H9 (cell line): ENCODE measurements at regions not wholly inside any gene's neighbourhood (a gene's known extent, or its start where the extent isn't known, plus 50 kb on each side); places are given as distances from the start of the nearest gene placed in this dataset.

ENCODE experiments used
- DNase-seq: peaks from one replicate; pipeline ENCODE4 v3.0.0-alpha.2; 2017
- H2AFZ ChIP-seq: one replicate; pipeline ENCODE4 v1.6.1; 2013; ENCODE audit warnings: mild to moderate bottlenecking, low read length, control low read depth, moderate library complexity
- H2AK5ac ChIP-seq: 2 replicates; pipeline ENCODE4 v1.6.1; 2013; ENCODE audit warnings: low read length, control low read depth, mixed read lengths; ENCODE audit not compliant: insufficient read length
- H2BK120ac ChIP-seq: one replicate; pipeline ENCODE4 v1.6.1; 2013; ENCODE audit warnings: low read depth, mild to moderate bottlenecking, low read length, control low read depth, inconsistent platforms; ENCODE audit not compliant: poor library complexity, severe bottlenecking
- H2BK12ac ChIP-seq: 2 replicates; pipeline ENCODE4 v1.6.1; 2013; ENCODE audit warnings: low read length, control low read depth, mixed read lengths, low read depth; ENCODE audit not compliant: insufficient read length
- H2BK15ac ChIP-seq: 2 replicates; pipeline ENCODE4 v1.6.1; 2013; ENCODE audit warnings: low read depth, low read length, control low read depth
- H2BK20ac ChIP-seq: one replicate; pipeline ENCODE4 v1.6.1; 2013; ENCODE audit warnings: low read depth, mild to moderate bottlenecking, low read length, control low read depth, inconsistent platforms; ENCODE audit not compliant: poor library complexity, severe bottlenecking
- H2BK5ac ChIP-seq: 2 replicates; pipeline ENCODE4 v1.6.1; 2013; ENCODE audit warnings: low read length, control low read depth, mixed read lengths; ENCODE audit not compliant: insufficient read length
- H3K14ac ChIP-seq: 2 replicates; pipeline ENCODE4 v1.6.1; 2013; ENCODE audit warnings: low read length, control low read depth; ENCODE audit not compliant: insufficient read depth
- H3K18ac ChIP-seq: 2 replicates; pipeline ENCODE4 v1.6.1; 2013; ENCODE audit warnings: low read depth, mild to moderate bottlenecking, mixed read lengths, low read length, control low read depth; ENCODE audit not compliant: insufficient read length
- H3K23ac ChIP-seq: 2 replicates; pipeline ENCODE4 v1.6.1; 2013; ENCODE audit warnings: low read length, control low read depth, mixed read lengths, low read depth; ENCODE audit not compliant: insufficient read length
- H3K23me2 ChIP-seq: 2 replicates; pipeline ENCODE4 v1.6.1; 2013; ENCODE audit warnings: low read depth, mild to moderate bottlenecking, mixed read lengths, low read length, control low read depth; ENCODE audit not compliant: insufficient read length, poor library complexity, severe bottlenecking
- H3K27ac ChIP-seq: 2 replicates; pipeline ENCODE4 v1.5.1; 2013; ENCODE audit warnings: low read length, control low read depth, mixed read lengths, low read depth; ENCODE audit not compliant: insufficient read length
- H3K27me3 ChIP-seq: 2 replicates; pipeline ENCODE4 v1.6.1; 2013; ENCODE audit warnings: low read length, control low read depth, inconsistent platforms; ENCODE audit not compliant: insufficient read depth
- H3K4ac ChIP-seq: 2 replicates; pipeline ENCODE4 v1.6.1; 2013; ENCODE audit warnings: low read depth, mild to moderate bottlenecking, control low read depth, inconsistent platforms, low read length, moderate library complexity
- H3K4me1 ChIP-seq: 2 replicates; pipeline ENCODE4 v1.6.1; 2013; ENCODE audit warnings: low read length, control low read depth, inconsistent platforms; ENCODE audit not compliant: insufficient read depth
- H3K4me2 ChIP-seq: 2 replicates; pipeline ENCODE4 v1.6.1; 2013; ENCODE audit warnings: low read length, control low read depth, mixed read lengths; ENCODE audit not compliant: insufficient read length, insufficient read depth
- H3K56ac ChIP-seq: 2 replicates; pipeline ENCODE4 v1.6.1; 2013; ENCODE audit warnings: low read depth, mild to moderate bottlenecking, mixed read lengths, low read length, control low read depth; ENCODE audit not compliant: insufficient read length
- H3K79me1 ChIP-seq: 2 replicates; pipeline ENCODE4 v1.6.1; 2013; ENCODE audit warnings: low read depth, mild to moderate bottlenecking, moderate library complexity, low read length, control low read depth, inconsistent platforms; ENCODE audit not compliant: insufficient read depth, poor library complexity, severe bottlenecking
- H3K79me2 ChIP-seq: 2 replicates; pipeline ENCODE4 v1.6.1; 2013; ENCODE audit warnings: low read length, control low read depth, inconsistent platforms; ENCODE audit not compliant: insufficient read depth
- H3K9ac ChIP-seq: 2 replicates; pipeline ENCODE4 v1.6.1; 2013; ENCODE audit warnings: low read length, control low read depth, mixed read lengths; ENCODE audit not compliant: insufficient read length; ENCODE audit errors: extremely low read depth
- H3K9me3 ChIP-seq: one replicate; pipeline ENCODE4 v1.6.1; 2013; ENCODE audit warnings: low read depth, low read length, inconsistent platforms; ENCODE audit not compliant: control insufficient read depth
- H3T11ph ChIP-seq: one replicate; pipeline ENCODE4 v1.6.1; 2013; ENCODE audit warnings: mild to moderate bottlenecking, low read length, control low read depth, inconsistent platforms
- H4K20me1 ChIP-seq: one replicate; pipeline ENCODE4 v1.6.1; 2013; ENCODE audit not compliant: control insufficient read depth, insufficient read length, insufficient read depth
- H4K5ac ChIP-seq: 2 replicates; pipeline ENCODE4 v1.6.1; 2013; ENCODE audit warnings: low read depth, mild to moderate bottlenecking, mixed read lengths, low read length, control low read depth; ENCODE audit not compliant: insufficient read length
- H4K8ac ChIP-seq: replicated peaks from 2 replicates; pipeline ENCODE4 v1.6.1; 2013; ENCODE audit warnings: low read length, control low read depth, mixed read lengths, low read depth; ENCODE audit not compliant: insufficient read length
- H4K91ac ChIP-seq: 2 replicates; pipeline ENCODE4 v1.6.1; 2013; ENCODE audit warnings: low read depth, mild to moderate bottlenecking, moderate library complexity, mixed read lengths, low read length, control low read depth; ENCODE audit not compliant: insufficient read length
- H3K27ac Mint-ChIP-seq, 3 experiments: 2 replicates in 2 of 3; 3 replicates in 1 of 3; pipeline ENCODE4 v1.8.0; 2020 to 2021; ENCODE audit warnings: mixed read lengths in 3 of 3, mild to moderate bottlenecking in 1 of 3, moderate library complexity in 1 of 3
- H3K27me3 Mint-ChIP-seq: 2 replicates; pipeline ENCODE4 v1.8.0; 2021; ENCODE audit warnings: low read depth, mild to moderate bottlenecking, moderate library complexity, mixed read lengths
- H3K36me3 Mint-ChIP-seq, 3 experiments: 2 replicates in 2 of 3; 3 replicates in 1 of 3; pipeline ENCODE4 v1.8.0; 2020 to 2021; ENCODE audit warnings: low read depth in 3 of 3, mixed read lengths in 3 of 3; ENCODE audit not compliant: insufficient read depth in 1 of 3
- H3K4me1 Mint-ChIP-seq, 2 experiments: 2 replicates each; pipeline ENCODE4 v1.8.0; 2020; ENCODE audit warnings: mixed read lengths in 2 of 2
- H3K4me3 Mint-ChIP-seq, 2 experiments: 2 replicates in 1 of 2; 3 replicates in 1 of 2; pipeline ENCODE4 v1.8.0; 2020 to 2021; ENCODE audit warnings: mild to moderate bottlenecking in 2 of 2, mixed read lengths in 2 of 2, moderate library complexity in 1 of 2
- H3K9me3 Mint-ChIP-seq, 2 experiments: 2 replicates in 1 of 2; 3 replicates in 1 of 2; pipeline ENCODE4 v1.8.0; 2020; ENCODE audit warnings: mild to moderate bottlenecking in 2 of 2, mixed read lengths in 2 of 2, moderate library complexity in 1 of 2
- WGBS: extraction: QIAGEN DNeasy Blood & Tissue Kit; methylation state at CpG from one replicate; pipeline ENCODE4 v1.1.7; 2013; ENCODE audit warnings: missing lambda C conversion rate, low lambda C conversion rate, mixed read lengths; ENCODE audit not compliant: insufficient read length; ENCODE audit errors: extremely low coverage; 5-methylcytosine and 5-hydroxymethylcytosine counted together
- TF ChIP-seq, protein P1 (sequence below): fragments of 200-600 bp; sonication (generic); conservative IDR thresholded peaks from 3 replicates; pipeline ENCODE4 v1.8.0; 2021; ENCODE audit warnings: antibody characterized with exemption, mild to moderate bottlenecking

DNA sequence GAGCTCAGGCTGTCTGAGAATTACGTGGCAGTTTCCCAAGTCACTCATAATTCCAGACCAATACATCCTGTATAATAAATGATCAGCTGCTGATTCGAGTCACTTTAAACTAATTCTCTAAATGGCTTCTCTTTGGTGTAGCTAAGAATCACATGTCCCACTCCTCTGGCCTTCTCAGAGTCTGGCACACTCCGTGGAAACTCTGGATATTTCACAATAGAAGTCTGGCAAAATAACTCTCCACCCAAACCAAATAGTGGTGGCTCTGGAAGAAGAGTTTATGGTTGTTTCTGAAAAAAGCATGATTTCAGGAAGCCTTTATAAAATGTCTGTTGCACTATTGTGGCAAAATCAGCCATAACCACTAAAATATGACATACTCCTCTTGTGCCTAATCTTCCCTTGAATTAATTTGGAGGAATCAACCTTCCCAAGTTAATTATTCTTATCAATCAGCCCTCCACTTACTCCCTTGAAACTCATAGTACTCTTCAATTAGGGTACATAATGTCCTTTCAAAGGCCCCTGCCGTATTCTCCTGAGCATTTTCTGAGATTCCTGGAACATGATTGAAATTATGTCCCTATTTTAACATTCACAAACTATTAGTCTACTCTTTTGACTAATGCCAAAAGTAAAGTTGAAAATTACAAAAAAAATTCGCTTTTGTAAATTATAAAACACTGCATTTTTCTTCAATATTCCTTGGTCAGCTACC is 991.6 kb downstream of the FAT4 start:
- Mint-ChIP-seq H3K27ac (no peak overlapping the region), H3K4me1 (peaks cover 0 to 7% of the 10 kb centered on the region in 2 experiments; a peak in 2 of 4 replicates), H3K36me3 (peaks cover under 1 to 2% (median 1%) of the 10 kb centered on the region in 3 experiments; a peak in 4 of 7 replicates), H3K9me3 (peaks cover 0 to 5% of the 10 kb centered on the region in 2 experiments; a peak in 2 of 5 replicates), H3K4me3 (no peak overlapping the region), H3K27me3 (no peaks in the 10 kb centered on the region)
- no peak overlapping the region for H4K91ac ChIP-seq
- H4K20me1 ChIP-seq = no peaks in the 10 kb centered on the region
- H3K27me3 ChIP-seq = no peaks in the 10 kb centered on the region
- no peaks in the 10 kb centered on the region for H3K4me1 ChIP-seq
- no peak overlapping the region for H3T11ph ChIP-seq
- H2AK5ac ChIP-seq = no peak overlapping the region
- TF ChIP-seq, protein P1, sequence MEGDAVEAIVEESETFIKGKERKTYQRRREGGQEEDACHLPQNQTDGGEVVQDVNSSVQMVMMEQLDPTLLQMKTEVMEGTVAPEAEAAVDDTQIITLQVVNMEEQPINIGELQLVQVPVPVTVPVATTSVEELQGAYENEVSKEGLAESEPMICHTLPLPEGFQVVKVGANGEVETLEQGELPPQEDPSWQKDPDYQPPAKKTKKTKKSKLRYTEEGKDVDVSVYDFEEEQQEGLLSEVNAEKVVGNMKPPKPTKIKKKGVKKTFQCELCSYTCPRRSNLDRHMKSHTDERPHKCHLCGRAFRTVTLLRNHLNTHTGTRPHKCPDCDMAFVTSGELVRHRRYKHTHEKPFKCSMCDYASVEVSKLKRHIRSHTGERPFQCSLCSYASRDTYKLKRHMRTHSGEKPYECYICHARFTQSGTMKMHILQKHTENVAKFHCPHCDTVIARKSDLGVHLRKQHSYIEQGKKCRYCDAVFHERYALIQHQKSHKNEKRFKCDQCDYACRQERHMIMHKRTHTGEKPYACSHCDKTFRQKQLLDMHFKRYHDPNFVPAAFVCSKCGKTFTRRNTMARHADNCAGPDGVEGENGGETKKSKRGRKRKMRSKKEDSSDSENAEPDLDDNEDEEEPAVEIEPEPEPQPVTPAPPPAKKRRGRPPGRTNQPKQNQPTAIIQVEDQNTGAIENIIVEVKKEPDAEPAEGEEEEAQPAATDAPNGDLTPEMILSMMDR = no peak
- no peak for DNase-seq
- no peak overlapping the region for H3K23ac ChIP-seq
- no peak overlapping the region for H2AFZ ChIP-seq
- H3K4me2 ChIP-seq = no peak overlapping the region
- no peaks in the 10 kb centered on the region for H3K79me1 ChIP-seq
- no peak overlapping the region for H4K8ac ChIP-seq
- no peak overlapping the region for H3K27ac ChIP-seq
- no peak overlapping the region for H2BK20ac ChIP-seq
- no peak overlapping the region for H3K18ac ChIP-seq
- no peaks in the 10 kb centered on the region for H3K23me2 ChIP-seq
- H3K9ac ChIP-seq = no peak overlapping the region
- H3K9me3 ChIP-seq = no peaks in the 10 kb centered on the region
- no peak overlapping the region for H2BK5ac ChIP-seq
- no peak overlapping the region for H3K14ac ChIP-seq
- no peak overlapping the region for H2BK12ac ChIP-seq
- no peak overlapping the region for H4K5ac ChIP-seq
- H2BK15ac ChIP-seq = no peak overlapping the region
- H2BK120ac ChIP-seq = no peak overlapping the region
- H3K4ac ChIP-seq = no peak overlapping the region
- no peak overlapping the region for H3K56ac ChIP-seq
- WGBS = no CpG with 5 or more reads among the region's 5 CpGs
- no peaks in the 10 kb centered on the region for H3K79me2 ChIP-seq
